K562 (cell line): ENCODE measurements at regions not wholly inside any gene's neighbourhood (a gene's known extent, or its start where the extent isn't known, plus 50 kb on each side); places are given as distances from the start of the nearest gene placed in this dataset.

Source experiments
- ATAC-seq: fragments of 200-7000 bp; cut with Tn5 transposase; 3 replicates; pipeline ENCODE4 v1.9.1; 2020; ENCODE audit warnings: moderate library complexity
- BruUV-seq: library from RNA; stranded (reverse); fragments of 400-500 nt; replicated peaks from 2 replicates; lab custom pipeline; 2021; lab: Mats Ljungman, UMichigan
- CTCF ChIA-PET: fragments of 300-600 bp; formaldehyde crosslinking; extraction: SDS; loops from one replicate; lab custom pipeline; 2021; ENCODE audit warnings: low intra/inter-chr PET ratio; lab: Yijun Ruan, JAX
- POLR2A ChIA-PET: fragments of 300-600, 350-650 bp; sonication (Branson Sonifier 250); formaldehyde crosslinking; extraction: SDS; loops from one replicate; lab custom pipeline; 2021; ENCODE audit warnings: antibody characterized with exemption, inconsistent platforms; lab: Yijun Ruan, JAX
- DNase-seq, 4 experiments: peaks; one replicate each; pipeline versions ENCODE4 v3.0.0 to v3.0.0-alpha.2; 2011 to 2018; ENCODE audit warnings: low spot score in 3 of 4, mixed read lengths in 3 of 4; ENCODE audit errors: extremely low read depth in 1 of 4
- FAIRE-seq: peaks from 2 replicates; lab custom pipeline; 2011; peaks lifted over from hg19 to GRCh38; lab: Jason Lieb, UNC
- H2AFZ ChIP-seq: 2 replicates; pipeline ENCODE4 v1.6.0; 2011; ENCODE audit warnings: low read depth, low read length, control low read depth, inconsistent platforms
- H3K27ac ChIP-seq: fragments of 200-600 bp; 3 replicates; pipeline ENCODE4 v1.8.0; 2011; ENCODE audit warnings: low read depth, mild to moderate bottlenecking, control low read depth, inconsistent platforms, low read length, moderate library complexity, mixed read lengths; ENCODE audit errors: extremely low read depth
- H3K27me3 ChIP-seq, 2 experiments: fragments of 300-600 bp in 1 of 2; 2 replicates in 1 of 2; 3 replicates in 1 of 2; pipeline versions ENCODE4 v1.6.0 to v1.8.0; 2011; ENCODE audit warnings: inconsistent platforms in 2 of 2, low read length in 2 of 2, mild to moderate bottlenecking in 1 of 2, mixed read lengths in 1 of 2, moderate library complexity in 1 of 2; ENCODE audit not compliant: control insufficient read depth in 2 of 2, insufficient read depth in 2 of 2
- H3K36me3 ChIP-seq: fragments of 300-600 bp; 3 replicates; pipeline ENCODE4 v1.8.0; 2011; ENCODE audit warnings: mild to moderate bottlenecking, low read length, inconsistent platforms; ENCODE audit not compliant: control insufficient read depth, insufficient read depth
- H3K4me1 ChIP-seq, 2 experiments: fragments of 200-600 bp in 1 of 2; replicated peaks in 1 of 2; 2 replicates in 1 of 2; 3 replicates in 1 of 2; pipeline versions ENCODE4 v1.5.1 to v1.8.0; 2011; ENCODE audit warnings: inconsistent platforms in 2 of 2, low read length in 2 of 2, mild to moderate bottlenecking in 1 of 2, mixed read lengths in 1 of 2, moderate library complexity in 1 of 2; ENCODE audit not compliant: control insufficient read depth in 2 of 2, insufficient read depth in 2 of 2
- H3K4me2 ChIP-seq: 2 replicates; pipeline ENCODE4 v1.6.1; 2011; ENCODE audit warnings: low read length, control low read depth, inconsistent platforms, mixed read lengths; ENCODE audit not compliant: insufficient read depth
- H3K4me3 ChIP-seq: fragments of 200-600 bp; sonication (generic), shearing (Covaris generic); 2 replicates; pipeline ENCODE4 v1.5.1; 2016; ENCODE audit warnings: control low read depth, inconsistent platforms
- H3K79me2 ChIP-seq: fragments of 200-600 bp; 3 replicates; pipeline ENCODE4 v1.8.0; 2011; ENCODE audit warnings: low read length, inconsistent platforms; ENCODE audit not compliant: control insufficient read depth, insufficient read depth
- H3K9ac ChIP-seq, 2 experiments: 2 replicates each; pipeline versions ENCODE4 v1.6.0 to v1.6.1; 2011; ENCODE audit warnings: low read depth in 2 of 2, low read length in 2 of 2, control low read depth in 1 of 2, inconsistent platforms in 1 of 2, mild to moderate bottlenecking in 1 of 2, mixed read lengths in 1 of 2; ENCODE audit not compliant: insufficient read depth in 1 of 2
- H3K9me1 ChIP-seq: one replicate; pipeline ENCODE4 v1.6.0; 2011; ENCODE audit warnings: inconsistent platforms, mild to moderate bottlenecking, low read length, moderate library complexity; ENCODE audit not compliant: control insufficient read depth, insufficient read depth
- H3K9me3 ChIP-seq: replicated peaks from 2 replicates; pipeline ENCODE4 v1.5.1; 2011; ENCODE audit warnings: low read depth, low read length, inconsistent platforms; ENCODE audit not compliant: control insufficient read depth, insufficient read depth
- H4K20me1 ChIP-seq: replicated peaks from 2 replicates; pipeline ENCODE4 v1.6.1; 2011; ENCODE audit warnings: low read length, inconsistent platforms, mixed read lengths; ENCODE audit not compliant: control insufficient read depth, insufficient read depth
- MAZ ChIP-seq, 2 experiments: fragments of 450-650 bp in 1 of 2; sonication (generic) in 1 of 2; formaldehyde crosslinking; IDR thresholded peaks in 1 of 2; conservative IDR thresholded peaks in 1 of 2; 2 replicates each; pipeline versions ENCODE4 v1.4.0 to v1.5.0; 2020; ENCODE audit warnings: mild to moderate bottlenecking in 1 of 2, missing genetic modification reagents in 1 of 2
- SOX6 ChIP-seq: fragments of 450-650 bp; IDR thresholded peaks from 2 replicates; pipeline ENCODE4 v1.6.1; 2014; ENCODE audit warnings: mild to moderate bottlenecking
- TBP ChIP-seq: optimal IDR thresholded peaks from 2 replicates; pipeline ENCODE3; 2011; ENCODE audit warnings: low read depth, low read length, improper control_type of control experiment
- XRCC3 ChIP-seq: fragments of 450-650 bp; IDR thresholded peaks from 2 replicates; pipeline ENCODE4 v1.6.1; 2017; ENCODE audit warnings: mild to moderate bottlenecking, moderate library complexity
- ZNF175 ChIP-seq: fragments of 200-800 bp; sonication (Bioruptor generic); IDR thresholded peaks from 2 replicates; pipeline ENCODE4 v1.6.1; 2016; ENCODE audit warnings: low read depth, mild to moderate bottlenecking, missing genetic modification characterization, missing compliant biosample characterization
- ZNF57 ChIP-seq: fragments of 450-650 bp; formaldehyde crosslinking; IDR thresholded peaks from 2 replicates; pipeline ENCODE4 v1.4.0; 2020; ENCODE audit warnings: mild to moderate bottlenecking, moderate library complexity
- WGBS: fragments of 100-300 bp; shearing (Covaris generic); methylation state at CpG from one replicate; pipeline ENCODE4 v1.1.6; 2016; ENCODE audit warnings: low coverage, mixed read lengths; ENCODE audit not compliant: insufficient coverage; ENCODE audit errors: missing lambda C conversion rate; 5-methylcytosine and 5-hydroxymethylcytosine counted together
- in situ Hi-C: fragments of 300-500 bp; cut with MboI; formaldehyde crosslinking; loops from 4 replicates; pipeline ENCODE4 v1.15.0; 2018; ENCODE audit warnings: inconsistent platforms, mixed read lengths
- intact Hi-C: fragments of 100-400 bp; cut with micrococcal nuclease; formaldehyde crosslinking; loops from 2 replicates; pipeline ENCODE4 v1.14.2; 2022
- TF ChIP-seq, protein P1 (sequence below): sonication (generic); formaldehyde crosslinking; IDR thresholded peaks from 2 replicates; pipeline ENCODE4 v1.8.1; 2023; ENCODE audit warnings: mild to moderate bottlenecking, missing genetic modification reagents
- TF ChIP-seq, protein P2 (sequence below): fragments of 200-600 bp; sonication (generic); IDR thresholded peaks from one replicate; pipeline ENCODE4 v1.6.1; 2012; ENCODE audit warnings: mild to moderate bottlenecking, low read depth, low read length, inconsistent platforms
- TF ChIP-seq, protein P3 (sequence below): fragments of 250-450 bp; sonication (Bioruptor Pico); IDR thresholded peaks from 2 replicates; pipeline ENCODE4 v1.9.0; 2021; ENCODE audit warnings: mild to moderate bottlenecking

DNA sequence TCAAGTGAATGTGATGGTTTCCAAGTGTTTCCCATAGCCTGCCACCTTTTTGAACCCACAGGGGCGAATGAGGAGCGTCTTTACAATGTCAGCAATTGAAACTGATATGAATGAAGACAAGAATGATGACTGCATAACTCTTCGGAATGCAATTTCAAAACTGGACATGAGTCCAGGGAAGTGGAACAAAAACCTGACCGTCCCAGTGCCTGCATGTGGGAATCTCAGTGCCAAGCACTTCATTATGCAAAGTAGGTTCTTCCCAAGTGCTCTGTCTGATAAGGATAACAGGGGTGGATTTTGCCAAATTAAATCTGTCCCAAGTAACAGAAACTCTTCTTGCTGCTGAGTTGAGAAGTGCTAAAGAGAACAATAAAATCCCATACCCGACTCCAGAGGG is 243.8 kb upstream of the ADAMTS16 start (continued):
- TF ChIP-seq TBP, result no peak

DNA sequence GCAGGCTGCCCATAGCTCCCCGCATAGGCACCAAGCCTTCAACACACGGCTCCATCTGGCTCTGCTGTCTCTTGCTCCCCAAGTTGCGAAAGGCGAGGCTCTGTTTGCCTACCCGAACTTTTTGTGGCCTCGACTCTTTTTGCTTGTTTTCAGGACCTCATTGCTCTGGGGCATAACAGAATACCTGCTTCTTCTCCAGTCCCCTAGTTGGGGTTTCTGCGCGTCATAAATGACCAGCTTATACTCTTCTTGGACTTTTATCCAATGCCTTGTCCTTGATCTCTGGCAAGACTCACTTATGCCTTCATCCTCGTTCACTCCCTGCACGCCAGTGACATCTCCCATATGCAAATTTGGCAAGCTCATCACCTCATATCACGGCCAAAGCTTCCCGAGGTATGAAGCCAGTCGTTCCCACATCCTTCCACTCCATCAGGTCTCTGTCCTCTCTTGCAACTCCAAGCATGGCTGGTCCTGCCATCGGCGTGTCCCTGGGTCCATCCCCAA is 238.8 kb upstream of the ADAMTS16 start:
- in situ Hi-C loops (no loop called here), intact Hi-C loops (no loop called here)
- under 1% methylated on average over 15 of the region's 15 CpGs for WGBS
- Histone ChIP-seq H3K4me3 (no peak overlapping the region), H3K9me1 (no peaks in the 10 kb centered on the region), H4K20me1 (no peaks in the 10 kb centered on the region), H3K27me3 (peaks cover 4 to 20% of the 10 kb centered on the region in 2 experiments; a peak in 3 of 5 replicates), H2AFZ (no peak overlapping the region), H3K79me2 (no peaks in the 10 kb centered on the region), H3K4me2 (no peak overlapping the region), H3K9me3 (no peaks in the 10 kb centered on the region), H3K9ac (no peak overlapping the region), H3K36me3 (no peaks in the 10 kb centered on the region), H3K27ac (no peak overlapping the region), H3K4me1 (no peaks in the 10 kb centered on the region)
- BruUV-seq, result no TSS peak
- FAIRE-seq, result no peak
- no peak for ATAC-seq
- ChIA-PET POLR2A (no interaction called here), CTCF (no interaction called here)
- no peak for DNase-seq
- TF ChIP-seq ZNF57 (CRISPR knock-in tag), result no peak
- TF ChIP-seq, protein P1, sequence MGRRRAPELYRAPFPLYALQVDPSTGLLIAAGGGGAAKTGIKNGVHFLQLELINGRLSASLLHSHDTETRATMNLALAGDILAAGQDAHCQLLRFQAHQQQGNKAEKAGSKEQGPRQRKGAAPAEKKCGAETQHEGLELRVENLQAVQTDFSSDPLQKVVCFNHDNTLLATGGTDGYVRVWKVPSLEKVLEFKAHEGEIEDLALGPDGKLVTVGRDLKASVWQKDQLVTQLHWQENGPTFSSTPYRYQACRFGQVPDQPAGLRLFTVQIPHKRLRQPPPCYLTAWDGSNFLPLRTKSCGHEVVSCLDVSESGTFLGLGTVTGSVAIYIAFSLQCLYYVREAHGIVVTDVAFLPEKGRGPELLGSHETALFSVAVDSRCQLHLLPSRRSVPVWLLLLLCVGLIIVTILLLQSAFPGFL, result no peak
- no peak for TF ChIP-seq SOX6
- no peak for TF ChIP-seq ZNF175 (CRISPR knock-in tag)
- TF ChIP-seq, protein P2, sequence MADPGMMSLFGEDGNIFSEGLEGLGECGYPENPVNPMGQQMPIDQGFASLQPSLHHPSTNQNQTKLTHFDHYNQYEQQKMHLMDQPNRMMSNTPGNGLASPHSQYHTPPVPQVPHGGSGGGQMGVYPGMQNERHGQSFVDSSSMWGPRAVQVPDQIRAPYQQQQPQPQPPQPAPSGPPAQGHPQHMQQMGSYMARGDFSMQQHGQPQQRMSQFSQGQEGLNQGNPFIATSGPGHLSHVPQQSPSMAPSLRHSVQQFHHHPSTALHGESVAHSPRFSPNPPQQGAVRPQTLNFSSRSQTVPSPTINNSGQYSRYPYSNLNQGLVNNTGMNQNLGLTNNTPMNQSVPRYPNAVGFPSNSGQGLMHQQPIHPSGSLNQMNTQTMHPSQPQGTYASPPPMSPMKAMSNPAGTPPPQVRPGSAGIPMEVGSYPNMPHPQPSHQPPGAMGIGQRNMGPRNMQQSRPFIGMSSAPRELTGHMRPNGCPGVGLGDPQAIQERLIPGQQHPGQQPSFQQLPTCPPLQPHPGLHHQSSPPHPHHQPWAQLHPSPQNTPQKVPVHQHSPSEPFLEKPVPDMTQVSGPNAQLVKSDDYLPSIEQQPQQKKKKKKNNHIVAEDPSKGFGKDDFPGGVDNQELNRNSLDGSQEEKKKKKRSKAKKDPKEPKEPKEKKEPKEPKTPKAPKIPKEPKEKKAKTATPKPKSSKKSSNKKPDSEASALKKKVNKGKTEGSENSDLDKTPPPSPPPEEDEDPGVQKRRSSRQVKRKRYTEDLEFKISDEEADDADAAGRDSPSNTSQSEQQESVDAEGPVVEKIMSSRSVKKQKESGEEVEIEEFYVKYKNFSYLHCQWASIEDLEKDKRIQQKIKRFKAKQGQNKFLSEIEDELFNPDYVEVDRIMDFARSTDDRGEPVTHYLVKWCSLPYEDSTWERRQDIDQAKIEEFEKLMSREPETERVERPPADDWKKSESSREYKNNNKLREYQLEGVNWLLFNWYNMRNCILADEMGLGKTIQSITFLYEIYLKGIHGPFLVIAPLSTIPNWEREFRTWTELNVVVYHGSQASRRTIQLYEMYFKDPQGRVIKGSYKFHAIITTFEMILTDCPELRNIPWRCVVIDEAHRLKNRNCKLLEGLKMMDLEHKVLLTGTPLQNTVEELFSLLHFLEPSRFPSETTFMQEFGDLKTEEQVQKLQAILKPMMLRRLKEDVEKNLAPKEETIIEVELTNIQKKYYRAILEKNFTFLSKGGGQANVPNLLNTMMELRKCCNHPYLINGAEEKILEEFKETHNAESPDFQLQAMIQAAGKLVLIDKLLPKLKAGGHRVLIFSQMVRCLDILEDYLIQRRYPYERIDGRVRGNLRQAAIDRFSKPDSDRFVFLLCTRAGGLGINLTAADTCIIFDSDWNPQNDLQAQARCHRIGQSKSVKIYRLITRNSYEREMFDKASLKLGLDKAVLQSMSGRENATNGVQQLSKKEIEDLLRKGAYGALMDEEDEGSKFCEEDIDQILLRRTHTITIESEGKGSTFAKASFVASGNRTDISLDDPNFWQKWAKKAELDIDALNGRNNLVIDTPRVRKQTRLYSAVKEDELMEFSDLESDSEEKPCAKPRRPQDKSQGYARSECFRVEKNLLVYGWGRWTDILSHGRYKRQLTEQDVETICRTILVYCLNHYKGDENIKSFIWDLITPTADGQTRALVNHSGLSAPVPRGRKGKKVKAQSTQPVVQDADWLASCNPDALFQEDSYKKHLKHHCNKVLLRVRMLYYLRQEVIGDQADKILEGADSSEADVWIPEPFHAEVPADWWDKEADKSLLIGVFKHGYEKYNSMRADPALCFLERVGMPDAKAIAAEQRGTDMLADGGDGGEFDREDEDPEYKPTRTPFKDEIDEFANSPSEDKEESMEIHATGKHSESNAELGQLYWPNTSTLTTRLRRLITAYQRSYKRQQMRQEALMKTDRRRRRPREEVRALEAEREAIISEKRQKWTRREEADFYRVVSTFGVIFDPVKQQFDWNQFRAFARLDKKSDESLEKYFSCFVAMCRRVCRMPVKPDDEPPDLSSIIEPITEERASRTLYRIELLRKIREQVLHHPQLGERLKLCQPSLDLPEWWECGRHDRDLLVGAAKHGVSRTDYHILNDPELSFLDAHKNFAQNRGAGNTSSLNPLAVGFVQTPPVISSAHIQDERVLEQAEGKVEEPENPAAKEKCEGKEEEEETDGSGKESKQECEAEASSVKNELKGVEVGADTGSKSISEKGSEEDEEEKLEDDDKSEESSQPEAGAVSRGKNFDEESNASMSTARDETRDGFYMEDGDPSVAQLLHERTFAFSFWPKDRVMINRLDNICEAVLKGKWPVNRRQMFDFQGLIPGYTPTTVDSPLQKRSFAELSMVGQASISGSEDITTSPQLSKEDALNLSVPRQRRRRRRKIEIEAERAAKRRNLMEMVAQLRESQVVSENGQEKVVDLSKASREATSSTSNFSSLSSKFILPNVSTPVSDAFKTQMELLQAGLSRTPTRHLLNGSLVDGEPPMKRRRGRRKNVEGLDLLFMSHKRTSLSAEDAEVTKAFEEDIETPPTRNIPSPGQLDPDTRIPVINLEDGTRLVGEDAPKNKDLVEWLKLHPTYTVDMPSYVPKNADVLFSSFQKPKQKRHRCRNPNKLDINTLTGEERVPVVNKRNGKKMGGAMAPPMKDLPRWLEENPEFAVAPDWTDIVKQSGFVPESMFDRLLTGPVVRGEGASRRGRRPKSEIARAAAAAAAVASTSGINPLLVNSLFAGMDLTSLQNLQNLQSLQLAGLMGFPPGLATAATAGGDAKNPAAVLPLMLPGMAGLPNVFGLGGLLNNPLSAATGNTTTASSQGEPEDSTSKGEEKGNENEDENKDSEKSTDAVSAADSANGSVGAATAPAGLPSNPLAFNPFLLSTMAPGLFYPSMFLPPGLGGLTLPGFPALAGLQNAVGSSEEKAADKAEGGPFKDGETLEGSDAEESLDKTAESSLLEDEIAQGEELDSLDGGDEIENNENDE, result no peak
- TF ChIP-seq XRCC3, result no peak
- no peak for TF ChIP-seq MAZ (CRISPR knock-in tag; conservative IDR thresholded peaks at IDR 0.05 in 1 of 2, IDR thresholded peaks at IDR 0.05 in 1 of 2)
- TF ChIP-seq, protein P3, sequence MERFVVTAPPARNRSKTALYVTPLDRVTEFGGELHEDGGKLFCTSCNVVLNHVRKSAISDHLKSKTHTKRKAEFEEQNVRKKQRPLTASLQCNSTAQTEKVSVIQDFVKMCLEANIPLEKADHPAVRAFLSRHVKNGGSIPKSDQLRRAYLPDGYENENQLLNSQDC (CRISPR knock-in tag), result no peak
